Breast epithelium (tissue), 3 donors: ENCODE measurements at regions not wholly inside any gene's neighbourhood (a gene's known extent, or its start where the extent isn't known, plus 50 kb on each side); places are given as distances from the start of the nearest gene placed in this dataset.

ENCODE experiments used
- CTCF ChIP-seq, 3 donors: fragments of 450-650 bp; IDR thresholded peaks; one replicate each; pipeline ENCODE4 v1.5.1; 2016 to 2017; ENCODE audit warnings: antibody characterized with exemption in 3 of 3, mild to moderate bottlenecking in 3 of 3, moderate library complexity in 3 of 3
- POLR2A ChIP-seq: fragments of 450-650 bp; IDR thresholded peaks from one replicate; pipeline ENCODE4 v1.6.1; 2016; ENCODE audit warnings: antibody characterized with exemption, mild to moderate bottlenecking, moderate library complexity

- no peak for TF ChIP-seq CTCF (IDR thresholded peaks at IDR 0.05)
- TF ChIP-seq POLR2A, result no peak
Observed at GRCh38 chr11:134830312-134830711, 418.3 kb upstream of the B3GAT1 start.
